ENCODE measurements at regions not wholly inside any gene's neighbourhood (a gene's known extent, or its start where the extent isn't known, plus 50 kb on each side); places are given as distances from the start of the nearest gene placed in this dataset.
"Not testable (repeated sequence)": the region's sequence is repeated elsewhere in the genome, so short reads cannot be mapped to it uniquely, and the experiment has no call there.

GRCh38 chr6:14889611-14890593 lies 356.0 kb upstream of the JARID2 start:
- no peak for DNase-seq

GRCh38 chr6:14891820-14892375 lies 354.0 kb upstream of the JARID2 start:
- DNase-seq, result not testable (repeated sequence)

GRCh38 chr6:14894105-14894504 lies 351.8 kb upstream of the JARID2 start:
- no peak for DNase-seq

GRCh38 chr6:14896475-14896874 lies 349.4 kb upstream of the JARID2 start:
- no peak for DNase-seq

- no peak for DNase-seq
Measured at GRCh38 chr6:14897831-14898230, 348.0 kb upstream of the JARID2 start.

- not testable (repeated sequence) for DNase-seq
Measured at GRCh38 chr6:14899441-14899840, 346.4 kb upstream of the JARID2 start.

- DNase-seq, result no peak
Measured at GRCh38 chr6:14900919-14901318, 344.9 kb upstream of the JARID2 start.

GRCh38 chr6:14903176-14904038 lies 342.5 kb upstream of the JARID2 start:
- no peak for DNase-seq

- no peak for DNase-seq
Measured at GRCh38 chr6:14905201-14905600, 340.7 kb upstream of the JARID2 start.

- DNase-seq, result no peak
Measured at GRCh38 chr6:14906621-14907020, 339.2 kb upstream of the JARID2 start.

- DNase-seq, result peak in 7 of 14 donors; percentile 8 to 44 (median 25)
Measured at GRCh38 chr6:14910692-14911547, 334.9 kb upstream of the JARID2 start.

- peak in 1 of 14 donors; percentile 6 for DNase-seq
Measured at GRCh38 chr6:14912226-14912625, 333.6 kb upstream of the JARID2 start.

GRCh38 chr6:14912706-14913105 lies 333.2 kb upstream of the JARID2 start:
- no peak for DNase-seq

GRCh38 chr6:14913931-14914330 lies 331.9 kb upstream of the JARID2 start:
- no peak for DNase-seq

GRCh38 chr6:14915888-14916832 lies 329.7 kb upstream of the JARID2 start:
- no peak for DNase-seq

- DNase-seq, result no peak
Measured at GRCh38 chr6:14917109-14917910, 328.6 kb upstream of the JARID2 start.

- no peak for DNase-seq
Measured at GRCh38 chr6:14918200-14918907, 327.5 kb upstream of the JARID2 start.

- no peak for DNase-seq
Measured at GRCh38 chr6:14919038-14919670, 326.7 kb upstream of the JARID2 start.

- no peak for DNase-seq
Measured at GRCh38 chr6:14920276-14920675, 325.6 kb upstream of the JARID2 start.

Data from C1 segment of cervical spinal cord (tissue), 14 donors.